Peyer's patch (tissue), 4 donors: ENCODE measurements at regions not wholly inside any gene's neighbourhood (a gene's known extent, or its start where the extent isn't known, plus 50 kb on each side); places are given as distances from the start of the nearest gene placed in this dataset.

ENCODE experiments used
- DNase-seq, 3 donors: peaks; one replicate each; pipeline ENCODE4 v3.0.0-alpha.2; 2017 to 2019
- H3K27ac ChIP-seq, 4 donors: fragments of 200-600 bp; sonication (generic); one replicate each; pipeline ENCODE4 v1.5.1; 2016 to 2019
- H3K27me3 ChIP-seq, 2 donors: fragments of 200-600 bp; sonication (generic); one replicate each; pipeline ENCODE4 v1.5.1; 2019
- H3K36me3 ChIP-seq, 3 donors: fragments of 200-600 bp; sonication (generic); one replicate each; pipeline ENCODE4 v1.5.1; 2016 to 2019
- H3K4me1 ChIP-seq, 4 donors: fragments of 200-600 bp; sonication (generic); one replicate each; pipeline ENCODE4 v1.5.1; 2016 to 2019
- H3K4me3 ChIP-seq, 4 donors: fragments of 200-600 bp; sonication (generic); 1 replicate in 3 of 4; 2 replicates in 1 of 4; pipeline ENCODE4 v1.5.1; 2016 to 2019; ENCODE audit warnings: mild to moderate bottlenecking in 1 of 4
- H3K9me3 ChIP-seq, 4 donors: fragments of 200-600 bp; sonication (generic); one replicate each; pipeline ENCODE4 v1.5.1; 2016 to 2019; ENCODE audit warnings: mild to moderate bottlenecking in 1 of 4
- POLR2A ChIP-seq, 2 donors: fragments of 450-650 bp; IDR thresholded peaks; one replicate each; pipeline ENCODE4 v1.5.1; 2017; ENCODE audit warnings: antibody characterized with exemption in 2 of 2, mild to moderate bottlenecking in 2 of 2, moderate library complexity in 2 of 2
- TF ChIP-seq, protein P1 (sequence below), 6 experiments: fragments of 450-650 bp in 4 of 6; fragments of 200-600 bp in 2 of 6; sonication (generic) in 1 of 6; IDR thresholded peaks; one replicate each; pipeline ENCODE4 v1.5.1; 2017 to 2019; ENCODE audit warnings: antibody characterized with exemption in 6 of 6, mild to moderate bottlenecking in 3 of 6, moderate library complexity in 1 of 6

DNA sequence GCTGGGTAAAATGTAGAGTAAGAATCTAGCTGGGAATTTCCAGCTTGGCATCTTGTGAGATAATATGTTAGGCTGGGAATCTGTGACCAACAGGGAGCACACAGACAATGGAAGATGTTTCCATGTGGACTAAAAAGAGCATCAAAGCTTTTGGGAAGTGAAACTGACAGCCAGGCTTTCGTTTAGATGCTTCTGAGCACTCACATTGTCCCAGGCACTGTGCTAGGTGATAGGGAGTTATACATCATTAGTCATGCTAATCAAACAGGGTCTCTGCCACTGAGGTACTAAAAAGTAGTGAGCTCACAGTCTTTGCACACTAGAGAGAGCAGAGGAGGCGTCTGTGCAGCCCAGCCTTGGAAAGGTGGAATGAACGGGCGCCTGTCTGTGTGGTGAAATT, 101.9 kb upstream of the SCOC start:
- H3K4me1 ChIP-seq: no peaks in the 10 kb centered on the region
- H3K9me3 ChIP-seq: no peaks in the 10 kb centered on the region
- DNase-seq: no peak
- TF ChIP-seq, protein P1, sequence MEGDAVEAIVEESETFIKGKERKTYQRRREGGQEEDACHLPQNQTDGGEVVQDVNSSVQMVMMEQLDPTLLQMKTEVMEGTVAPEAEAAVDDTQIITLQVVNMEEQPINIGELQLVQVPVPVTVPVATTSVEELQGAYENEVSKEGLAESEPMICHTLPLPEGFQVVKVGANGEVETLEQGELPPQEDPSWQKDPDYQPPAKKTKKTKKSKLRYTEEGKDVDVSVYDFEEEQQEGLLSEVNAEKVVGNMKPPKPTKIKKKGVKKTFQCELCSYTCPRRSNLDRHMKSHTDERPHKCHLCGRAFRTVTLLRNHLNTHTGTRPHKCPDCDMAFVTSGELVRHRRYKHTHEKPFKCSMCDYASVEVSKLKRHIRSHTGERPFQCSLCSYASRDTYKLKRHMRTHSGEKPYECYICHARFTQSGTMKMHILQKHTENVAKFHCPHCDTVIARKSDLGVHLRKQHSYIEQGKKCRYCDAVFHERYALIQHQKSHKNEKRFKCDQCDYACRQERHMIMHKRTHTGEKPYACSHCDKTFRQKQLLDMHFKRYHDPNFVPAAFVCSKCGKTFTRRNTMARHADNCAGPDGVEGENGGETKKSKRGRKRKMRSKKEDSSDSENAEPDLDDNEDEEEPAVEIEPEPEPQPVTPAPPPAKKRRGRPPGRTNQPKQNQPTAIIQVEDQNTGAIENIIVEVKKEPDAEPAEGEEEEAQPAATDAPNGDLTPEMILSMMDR (IDR thresholded peaks at IDR 0.05): no peak
- TF ChIP-seq POLR2A (IDR thresholded peaks at IDR 0.05): no peak
- H3K27ac ChIP-seq: no peak overlapping the region
- no peak overlapping the region for H3K4me3 ChIP-seq
- no peaks in the 10 kb centered on the region for H3K27me3 ChIP-seq
- H3K36me3 ChIP-seq: no peaks in the 10 kb centered on the region

DNA sequence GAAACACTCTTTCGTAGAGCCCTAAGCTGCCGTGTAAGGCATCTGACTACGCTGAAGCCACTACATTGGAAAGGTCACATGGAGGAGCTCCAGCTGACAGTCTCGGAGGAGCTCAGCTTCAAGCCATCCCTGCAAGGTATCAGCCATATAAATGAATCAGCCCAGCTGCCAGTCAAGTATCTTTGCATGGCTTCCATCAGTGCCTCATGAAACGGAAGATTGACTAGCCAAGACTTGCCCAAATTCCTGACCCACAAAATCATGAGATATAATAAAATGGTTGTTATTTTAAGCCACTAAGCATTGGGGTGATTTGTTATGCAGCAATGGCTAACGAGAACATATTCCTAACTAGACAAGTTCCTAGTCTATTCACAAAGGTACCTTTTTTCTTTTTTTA, 104.1 kb upstream of the SCOC start:
- no peaks in the 10 kb centered on the region for H3K27me3 ChIP-seq
- no peaks in the 10 kb centered on the region for H3K9me3 ChIP-seq
- no peak for DNase-seq

DNA sequence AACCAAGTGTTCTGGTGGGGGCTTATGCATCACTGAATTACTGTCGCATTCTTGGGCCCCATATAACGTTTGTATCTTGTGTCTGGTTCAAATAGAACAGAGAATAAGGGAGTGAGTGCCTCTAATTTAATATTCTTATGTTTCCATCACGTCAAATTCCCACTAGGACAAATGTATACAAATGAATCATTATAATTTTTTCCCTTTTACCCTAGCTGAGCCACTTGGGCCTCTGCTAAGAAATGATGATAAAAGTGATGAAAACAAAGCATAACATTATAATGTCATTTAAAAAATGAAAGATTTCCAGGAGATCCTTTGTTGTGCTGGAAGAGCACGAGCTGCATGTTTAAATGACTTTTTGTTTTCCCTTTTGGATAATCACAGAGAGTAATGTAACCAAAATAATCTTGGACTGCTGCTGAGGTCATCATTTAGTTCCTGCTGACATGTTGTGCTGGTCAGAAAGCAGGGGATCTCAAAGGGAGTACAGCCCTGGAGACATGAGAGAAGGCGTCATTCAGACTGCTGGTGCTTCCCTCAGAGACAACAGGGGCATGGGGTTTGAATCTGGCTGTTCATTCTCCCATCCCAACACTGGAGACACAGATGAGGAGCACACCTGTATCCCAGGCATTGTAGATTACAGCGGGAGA, 105.1 kb upstream of the SCOC start:
- Histone ChIP-seq H3K36me3 (no peaks in the 10 kb centered on the region), H3K27me3 (no peaks in the 10 kb centered on the region), H3K9me3 (no peaks in the 10 kb centered on the region), H3K4me3 (no peak overlapping the region), H3K4me1 (no peaks in the 10 kb centered on the region), H3K27ac (no peak overlapping the region)
- TF ChIP-seq, protein P1 (IDR thresholded peaks at IDR 0.05): no peak
- no peak for TF ChIP-seq POLR2A (IDR thresholded peaks at IDR 0.05)
- DNase-seq: no peak

More for the DNA sequence above, 104.1 kb upstream of the SCOC start:
- no peak for TF ChIP-seq POLR2A (IDR thresholded peaks at IDR 0.05)
- TF ChIP-seq, protein P1 (IDR thresholded peaks at IDR 0.05): no peak
- Histone ChIP-seq H3K4me1 (no peaks in the 10 kb centered on the region), H3K36me3 (no peaks in the 10 kb centered on the region), H3K4me3 (no peak overlapping the region), H3K27ac (no peak overlapping the region)

DNA sequence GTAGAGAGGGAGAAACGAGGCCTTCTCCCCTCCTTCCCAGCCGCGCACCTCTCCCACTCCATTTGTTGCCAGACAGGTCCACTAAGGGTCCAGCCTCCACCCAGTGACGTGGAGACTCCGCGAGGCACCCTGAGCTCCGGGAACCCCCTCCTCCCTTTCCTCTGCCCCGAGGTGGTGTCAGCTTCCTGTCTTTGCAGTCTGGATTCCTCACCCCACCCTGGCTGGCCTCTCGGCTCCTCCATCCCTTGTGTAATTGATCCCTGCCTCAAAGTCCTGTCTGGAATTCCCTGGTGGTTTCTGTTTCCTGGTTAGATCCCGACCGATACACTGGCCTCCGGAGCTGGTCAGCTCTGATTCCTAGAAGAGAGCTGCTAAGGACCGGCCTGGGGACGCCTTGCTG, 105.9 kb upstream of the SCOC start:
- Histone ChIP-seq H3K36me3 (no peaks in the 10 kb centered on the region), H3K4me3 (no peak overlapping the region), H3K9me3 (no peaks in the 10 kb centered on the region), H3K27me3 (no peaks in the 10 kb centered on the region), H3K4me1 (no peaks in the 10 kb centered on the region), H3K27ac (no peak overlapping the region)
- DNase-seq: no peak
- TF ChIP-seq POLR2A (IDR thresholded peaks at IDR 0.05): no peak
- TF ChIP-seq, protein P1 (IDR thresholded peaks at IDR 0.05): no peak

DNA sequence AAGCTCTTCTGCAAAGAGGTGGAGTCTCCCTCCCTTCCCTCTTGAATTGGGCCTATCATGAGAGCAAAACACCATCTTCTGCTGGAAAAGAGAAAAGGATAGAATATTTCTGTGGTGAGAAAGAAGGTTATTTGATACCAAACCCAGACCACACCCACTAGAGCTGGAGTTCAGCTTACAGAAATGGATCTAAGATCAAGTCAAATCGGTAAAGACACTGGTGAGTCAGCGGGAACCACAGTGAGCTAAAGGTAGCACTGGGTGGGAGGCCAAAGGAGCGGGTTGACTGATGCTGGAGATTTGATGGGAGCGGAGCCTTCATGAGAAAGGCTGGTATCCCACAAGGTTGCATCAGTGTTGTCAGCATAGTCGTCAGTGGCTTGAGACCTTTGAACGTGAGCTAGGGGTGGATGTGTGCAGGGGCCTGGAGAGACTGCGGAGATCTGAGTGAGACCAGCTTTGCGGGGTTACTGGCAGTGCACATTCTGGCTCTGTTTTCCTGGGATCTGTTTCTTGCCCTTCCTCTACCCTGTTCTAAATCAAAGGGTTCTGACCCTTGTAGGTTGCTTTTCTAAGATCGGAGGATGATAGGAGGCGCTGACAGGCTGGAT, 106.4 kb upstream of the SCOC start:
- H3K9me3 ChIP-seq: no peaks in the 10 kb centered on the region
- H3K4me1 ChIP-seq: no peaks in the 10 kb centered on the region
- no peaks in the 10 kb centered on the region for H3K36me3 ChIP-seq
- no peak for DNase-seq
- H3K4me3 ChIP-seq: no peak overlapping the region
- H3K27ac ChIP-seq: no peak overlapping the region
- no peak for TF ChIP-seq POLR2A (IDR thresholded peaks at IDR 0.05)
- TF ChIP-seq, protein P1 (IDR thresholded peaks at IDR 0.05): no peak
- no peaks in the 10 kb centered on the region for H3K27me3 ChIP-seq
